Neural cell (in vitro differentiated cells): ENCODE measurements at regions not wholly inside any gene's neighbourhood (a gene's known extent, or its start where the extent isn't known, plus 50 kb on each side); places are given as distances from the start of the nearest gene placed in this dataset.

Experiments used
- EP300 ChIP-seq: fragments of 450-650 bp; conservative IDR thresholded peaks from 2 replicates; pipeline ENCODE4 v1.6.1; 2014; ENCODE audit warnings: antibody characterized with exemption, mild to moderate bottlenecking, moderate library complexity; ENCODE audit not compliant: poor library complexity, severe bottlenecking
- EZH2 ChIP-seq: fragments of 200-600, 300-800 bp; shearing (Covaris generic), sonication (generic); IDR thresholded peaks from 2 replicates; pipeline ENCODE4 v1.6.1; 2014; ENCODE audit warnings: antibody characterized with exemption, low read length, borderline replicate concordance, mild to moderate bottlenecking; ENCODE audit not compliant: insufficient read depth, poor library complexity, severe bottlenecking
- POLR2AphosphoS5 ChIP-seq: IDR thresholded peaks from 2 replicates; pipeline ENCODE4 v1.6.1; 2012
- RAD21 ChIP-seq: fragments of 450-650 bp; conservative IDR thresholded peaks from 2 replicates; pipeline ENCODE4 v1.6.1; 2014; ENCODE audit warnings: antibody characterized with exemption, mild to moderate bottlenecking, moderate library complexity
- TF ChIP-seq, protein P1 (sequence below): fragments of 450-650 bp; IDR thresholded peaks from 2 replicates; pipeline ENCODE4 v1.5.1; 2014; ENCODE audit warnings: antibody characterized with exemption, mild to moderate bottlenecking, moderate library complexity; ENCODE audit not compliant: poor library complexity, severe bottlenecking

DNA sequence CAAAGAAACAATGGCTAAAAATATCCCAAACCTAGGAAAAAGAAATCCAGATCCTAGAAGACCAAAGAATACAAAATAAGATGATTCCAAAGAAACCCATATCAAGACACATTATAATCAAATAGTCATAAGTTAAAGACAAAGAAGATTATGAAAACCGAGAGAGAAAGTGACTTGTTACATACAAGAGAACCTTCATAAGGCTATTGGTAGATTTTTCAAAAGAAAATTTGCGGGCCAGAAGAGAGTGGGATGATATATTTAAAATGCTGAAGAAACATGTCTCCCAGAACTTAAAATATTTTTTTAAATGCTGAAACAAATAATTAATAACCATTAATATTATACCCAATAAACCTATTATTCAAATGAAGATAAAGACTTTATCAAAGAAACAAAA lies 687.3 kb downstream of the TLE4 start:
- TF ChIP-seq, protein P1, sequence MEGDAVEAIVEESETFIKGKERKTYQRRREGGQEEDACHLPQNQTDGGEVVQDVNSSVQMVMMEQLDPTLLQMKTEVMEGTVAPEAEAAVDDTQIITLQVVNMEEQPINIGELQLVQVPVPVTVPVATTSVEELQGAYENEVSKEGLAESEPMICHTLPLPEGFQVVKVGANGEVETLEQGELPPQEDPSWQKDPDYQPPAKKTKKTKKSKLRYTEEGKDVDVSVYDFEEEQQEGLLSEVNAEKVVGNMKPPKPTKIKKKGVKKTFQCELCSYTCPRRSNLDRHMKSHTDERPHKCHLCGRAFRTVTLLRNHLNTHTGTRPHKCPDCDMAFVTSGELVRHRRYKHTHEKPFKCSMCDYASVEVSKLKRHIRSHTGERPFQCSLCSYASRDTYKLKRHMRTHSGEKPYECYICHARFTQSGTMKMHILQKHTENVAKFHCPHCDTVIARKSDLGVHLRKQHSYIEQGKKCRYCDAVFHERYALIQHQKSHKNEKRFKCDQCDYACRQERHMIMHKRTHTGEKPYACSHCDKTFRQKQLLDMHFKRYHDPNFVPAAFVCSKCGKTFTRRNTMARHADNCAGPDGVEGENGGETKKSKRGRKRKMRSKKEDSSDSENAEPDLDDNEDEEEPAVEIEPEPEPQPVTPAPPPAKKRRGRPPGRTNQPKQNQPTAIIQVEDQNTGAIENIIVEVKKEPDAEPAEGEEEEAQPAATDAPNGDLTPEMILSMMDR, result no peak
- TF ChIP-seq POLR2AphosphoS5, result no peak
- no peak for TF ChIP-seq EP300
- no peak for TF ChIP-seq EZH2
- no peak for TF ChIP-seq RAD21
